GM13977 (cell line): ENCODE measurements at regions not wholly inside any gene's neighbourhood (a gene's known extent, or its start where the extent isn't known, plus 50 kb on each side); places are given as distances from the start of the nearest gene placed in this dataset.

Experiments
- DNase-seq: peaks from one replicate; pipeline ENCODE4 v3.0.0; 2012; ENCODE audit warnings: low spot score
- CTCF ChIP-seq: IDR thresholded peaks from 2 replicates; pipeline ENCODE4 v1.5.1; 2012; ENCODE audit warnings: mild to moderate bottlenecking, control low read depth; ENCODE audit not compliant: insufficient read depth; ENCODE audit errors: extremely low read depth, missing control alignments
- in situ Hi-C: fragments of 300-500 bp; cut with MboI; formaldehyde crosslinking; loops from one replicate; pipeline ENCODE4 v1.12.0; 2022; ENCODE audit warnings: low sequenced_read_pairs, low pct_unique_long_range_greater_than_20kb, mixed read lengths, inconsistent platforms; ENCODE audit not compliant: unreplicated experiment

- no peak for DNase-seq
- in situ Hi-C loops: no loop called here
- TF ChIP-seq CTCF: no peak
Observed at GRCh38 chr2:7454592-7454991, 537.4 kb downstream of the RNF144A start.

GRCh38 chr2:7456762-7457161 lies 539.5 kb downstream of the RNF144A start:
- TF ChIP-seq CTCF: no peak
- in situ Hi-C loops: no loop called here

DNA sequence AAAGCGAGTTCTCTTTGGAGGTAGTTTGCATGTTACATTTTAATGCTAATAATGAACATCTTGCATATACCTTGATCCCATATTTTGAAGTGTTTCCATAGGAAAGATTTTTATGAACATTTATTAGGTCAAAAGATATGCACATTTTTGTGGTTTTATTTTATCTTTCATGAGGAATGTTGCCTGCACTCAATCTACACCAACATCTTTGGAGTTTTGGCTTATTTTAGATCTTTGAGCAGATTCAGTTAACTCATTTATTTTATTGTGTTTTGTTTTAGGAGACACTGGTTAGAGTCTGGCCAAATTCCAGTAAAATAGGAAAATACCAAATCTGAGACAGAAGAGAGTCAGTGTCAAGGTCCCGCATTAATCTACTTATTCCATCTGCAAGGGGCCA lies 540.9 kb downstream of the RNF144A start:
- TF ChIP-seq CTCF: no peak
- DNase-seq: no peak
- in situ Hi-C loops: no loop called here

More at GRCh38 chr2:7456762-7457161, 539.5 kb downstream of the RNF144A start:
- no peak for DNase-seq

- no peak for DNase-seq
- in situ Hi-C loops: no loop called here
- TF ChIP-seq CTCF: no peak
Observed at GRCh38 chr2:7467782-7468447, 550.7 kb downstream of the RNF144A start.

DNA sequence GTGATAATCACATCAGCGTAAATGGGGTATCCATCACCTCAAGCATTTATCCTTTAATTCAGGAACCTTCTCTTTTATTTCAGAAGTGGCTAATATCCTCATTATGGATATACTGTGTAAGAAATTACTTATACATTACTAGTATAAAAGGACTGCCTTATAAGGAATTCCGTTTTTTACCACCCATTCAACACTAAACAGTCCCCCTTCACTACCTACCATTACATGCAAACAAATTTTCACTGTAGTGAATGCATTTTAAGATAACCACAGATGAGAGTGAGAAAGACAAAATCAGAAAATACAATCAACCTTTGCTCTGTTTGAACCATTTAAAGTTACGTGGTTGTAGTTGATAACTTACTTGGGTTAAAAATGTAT lies 551.2 kb downstream of the RNF144A start:
- in situ Hi-C loops: no loop called here
- no peak for DNase-seq
- TF ChIP-seq CTCF: no peak

DNA sequence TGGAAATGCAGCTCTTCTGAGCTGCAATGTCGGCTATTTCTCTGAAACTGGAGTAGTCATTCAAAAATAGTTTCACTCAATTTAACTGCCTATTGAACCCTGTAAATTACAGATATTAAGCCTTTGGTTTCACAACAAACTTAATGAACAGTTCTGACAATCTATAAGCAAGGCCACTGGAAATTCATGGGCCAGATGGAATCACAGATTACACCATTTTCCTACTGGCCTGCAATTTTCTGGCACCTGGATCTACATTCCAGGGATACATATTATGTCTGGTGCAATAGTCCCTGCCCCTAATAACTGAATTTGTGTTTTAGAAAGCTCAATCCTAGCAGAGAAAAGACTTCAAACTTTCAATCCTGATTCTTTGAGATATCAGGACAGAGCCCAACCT lies 551.7 kb downstream of the RNF144A start:
- in situ Hi-C loops: no loop called here
- TF ChIP-seq CTCF: no peak
- DNase-seq: no peak
